ENCODE measurements at regions not wholly inside any gene's neighbourhood (a gene's known extent, or its start where the extent isn't known, plus 50 kb on each side); places are given as distances from the start of the nearest gene placed in this dataset.

- no peaks in the 10 kb centered on the region for H3K36me3 ChIP-seq (replicated peaks; ENCODE audit: control insufficient read depth, insufficient read depth, low read length)
- no peak for DNase-seq
- no peaks in the 10 kb centered on the region for H3K27me3 ChIP-seq (ENCODE audit: control insufficient read depth, insufficient read depth, low read length)
- H3K4me3 ChIP-seq (ENCODE audit: insufficient read depth, low read depth, low read length), result no peak overlapping the region
These were observed 950.7 kb upstream of the PRR20A start for GRCh38 chr13:56189978-56190377.

GRCh38 chr13:56198350-56198749, 942.4 kb upstream of the PRR20A start:
- no peak for DNase-seq
- Histone ChIP-seq H3K36me3 (replicated peaks; ENCODE audit: control insufficient read depth, insufficient read depth, low read length) (no peaks in the 10 kb centered on the region), H3K27me3 (ENCODE audit: control insufficient read depth, insufficient read depth, low read length) (no peaks in the 10 kb centered on the region), H3K4me3 (ENCODE audit: insufficient read depth, low read depth, low read length) (no peak overlapping the region)

- Histone ChIP-seq H3K36me3 (replicated peaks; ENCODE audit: control insufficient read depth, insufficient read depth, low read length) (no peaks in the 10 kb centered on the region), H3K27me3 (ENCODE audit: control insufficient read depth, insufficient read depth, low read length) (no peaks in the 10 kb centered on the region), H3K4me3 (ENCODE audit: insufficient read depth, low read depth, low read length) (no peak overlapping the region)
- no peak for DNase-seq
These were observed 938.9 kb upstream of the PRR20A start for GRCh38 chr13:56201834-56202233.

- H3K36me3 ChIP-seq (replicated peaks; ENCODE audit: control insufficient read depth, insufficient read depth, low read length), result no peaks in the 10 kb centered on the region
- H3K27me3 ChIP-seq (ENCODE audit: control insufficient read depth, insufficient read depth, low read length), result no peaks in the 10 kb centered on the region
- no peak overlapping the region for H3K4me3 ChIP-seq (ENCODE audit: insufficient read depth, low read depth, low read length)
- DNase-seq, result no peak
These were observed 924.5 kb upstream of the PRR20A start for GRCh38 chr13:56216221-56216620.

- Histone ChIP-seq H3K4me3 (ENCODE audit: insufficient read depth, low read depth, low read length) (no peak overlapping the region), H3K36me3 (replicated peaks; ENCODE audit: control insufficient read depth, insufficient read depth, low read length) (no peaks in the 10 kb centered on the region), H3K27me3 (ENCODE audit: control insufficient read depth, insufficient read depth, low read length) (no peaks in the 10 kb centered on the region)
- DNase-seq, result no peak
These were observed 893.0 kb upstream of the PRR20A start for GRCh38 chr13:56247692-56248091.

GRCh38 chr13:56271686-56272085, 869.0 kb upstream of the PRR20A start:
- Histone ChIP-seq H3K4me3 (ENCODE audit: insufficient read depth, low read depth, low read length) (no peak overlapping the region), H3K27me3 (ENCODE audit: control insufficient read depth, insufficient read depth, low read length) (no peaks in the 10 kb centered on the region), H3K36me3 (replicated peaks; ENCODE audit: control insufficient read depth, insufficient read depth, low read length) (no peaks in the 10 kb centered on the region)
- DNase-seq, result no peak

GRCh38 chr13:56283262-56283828, 857.4 kb upstream of the PRR20A start:
- no peaks in the 10 kb centered on the region for H3K36me3 ChIP-seq (replicated peaks; ENCODE audit: control insufficient read depth, insufficient read depth, low read length)
- no peak for DNase-seq
- H3K27me3 ChIP-seq (ENCODE audit: control insufficient read depth, insufficient read depth, low read length), result no peaks in the 10 kb centered on the region
- no peak overlapping the region for H3K4me3 ChIP-seq (ENCODE audit: insufficient read depth, low read depth, low read length)

GRCh38 chr13:56299650-56300049, 841.1 kb upstream of the PRR20A start:
- DNase-seq, result no peak
- Histone ChIP-seq H3K36me3 (replicated peaks; ENCODE audit: control insufficient read depth, insufficient read depth, low read length) (no peaks in the 10 kb centered on the region), H3K27me3 (ENCODE audit: control insufficient read depth, insufficient read depth, low read length) (no peaks in the 10 kb centered on the region), H3K4me3 (ENCODE audit: insufficient read depth, low read depth, low read length) (no peak overlapping the region)

GRCh38 chr13:56314765-56315164, 826.0 kb upstream of the PRR20A start:
- no peaks in the 10 kb centered on the region for H3K36me3 ChIP-seq (replicated peaks; ENCODE audit: control insufficient read depth, insufficient read depth, low read length)
- no peaks in the 10 kb centered on the region for H3K27me3 ChIP-seq (ENCODE audit: control insufficient read depth, insufficient read depth, low read length)
- no peak overlapping the region for H3K4me3 ChIP-seq (ENCODE audit: insufficient read depth, low read depth, low read length)
- DNase-seq, result peak; percentile 0

GRCh38 chr13:56317841-56318240, 822.9 kb upstream of the PRR20A start:
- H3K36me3 ChIP-seq (replicated peaks; ENCODE audit: control insufficient read depth, insufficient read depth, low read length), result no peaks in the 10 kb centered on the region
- no peaks in the 10 kb centered on the region for H3K27me3 ChIP-seq (ENCODE audit: control insufficient read depth, insufficient read depth, low read length)
- DNase-seq, result peak; percentile 0
- H3K4me3 ChIP-seq (ENCODE audit: insufficient read depth, low read depth, low read length), result no peak overlapping the region

GRCh38 chr13:56332671-56333070, 808.0 kb upstream of the PRR20A start:
- H3K36me3 ChIP-seq (replicated peaks; ENCODE audit: control insufficient read depth, insufficient read depth, low read length), result no peaks in the 10 kb centered on the region

GRCh38 chr13:56335775-56336174, 804.9 kb upstream of the PRR20A start:
- DNase-seq, result no peak
- H3K27me3 ChIP-seq (ENCODE audit: control insufficient read depth, insufficient read depth, low read length), result no peaks in the 10 kb centered on the region
- H3K4me3 ChIP-seq (ENCODE audit: insufficient read depth, low read depth, low read length), result no peak overlapping the region
- H3K36me3 ChIP-seq (replicated peaks; ENCODE audit: control insufficient read depth, insufficient read depth, low read length), result no peaks in the 10 kb centered on the region

More at GRCh38 chr13:56332671-56333070, 808.0 kb upstream of the PRR20A start:
- Histone ChIP-seq H3K4me3 (ENCODE audit: insufficient read depth, low read depth, low read length) (no peak overlapping the region), H3K27me3 (ENCODE audit: control insufficient read depth, insufficient read depth, low read length) (no peaks in the 10 kb centered on the region)
- no peak for DNase-seq

GRCh38 chr13:56338421-56338820, 802.3 kb upstream of the PRR20A start:
- H3K27me3 ChIP-seq (ENCODE audit: control insufficient read depth, insufficient read depth, low read length), result no peaks in the 10 kb centered on the region
- no peak for DNase-seq
- no peak overlapping the region for H3K4me3 ChIP-seq (ENCODE audit: insufficient read depth, low read depth, low read length)
- H3K36me3 ChIP-seq (replicated peaks; ENCODE audit: control insufficient read depth, insufficient read depth, low read length), result no peaks in the 10 kb centered on the region

- no peak for DNase-seq
- H3K36me3 ChIP-seq (replicated peaks; ENCODE audit: control insufficient read depth, insufficient read depth, low read length), result no peaks in the 10 kb centered on the region
These were observed 793.7 kb upstream of the PRR20A start for GRCh38 chr13:56347014-56347413.

GRCh38 chr13:56349866-56350265, 790.9 kb upstream of the PRR20A start:
- H3K4me3 ChIP-seq (ENCODE audit: insufficient read depth, low read depth, low read length), result no peak overlapping the region
- DNase-seq, result no peak
- no peaks in the 10 kb centered on the region for H3K27me3 ChIP-seq (ENCODE audit: control insufficient read depth, insufficient read depth, low read length)
- H3K36me3 ChIP-seq (replicated peaks; ENCODE audit: control insufficient read depth, insufficient read depth, low read length), result no peaks in the 10 kb centered on the region

More at GRCh38 chr13:56347014-56347413, 793.7 kb upstream of the PRR20A start:
- Histone ChIP-seq H3K4me3 (ENCODE audit: insufficient read depth, low read depth, low read length) (no peak overlapping the region), H3K27me3 (ENCODE audit: control insufficient read depth, insufficient read depth, low read length) (no peaks in the 10 kb centered on the region)

GRCh38 chr13:56351041-56351440, 789.7 kb upstream of the PRR20A start:
- Histone ChIP-seq H3K4me3 (ENCODE audit: insufficient read depth, low read depth, low read length) (no peak overlapping the region), H3K36me3 (replicated peaks; ENCODE audit: control insufficient read depth, insufficient read depth, low read length) (no peaks in the 10 kb centered on the region), H3K27me3 (ENCODE audit: control insufficient read depth, insufficient read depth, low read length) (no peaks in the 10 kb centered on the region)
- DNase-seq, result no peak

Data from H7 (cell line).